GM06990 (cell line): ENCODE measurements at regions not wholly inside any gene's neighbourhood (a gene's known extent, or its start where the extent isn't known, plus 50 kb on each side); places are given as distances from the start of the nearest gene placed in this dataset.

Experiments used
- DNase-seq: peaks from one replicate; pipeline ENCODE4 v3.0.0-alpha.2; 2011; ENCODE audit not compliant: insufficient read length; ENCODE audit errors: extremely low read depth
- H3K27me3 ChIP-seq: replicated peaks from 2 replicates; pipeline ENCODE4 v1.6.0; 2011; ENCODE audit warnings: low read length; ENCODE audit not compliant: control insufficient read depth, insufficient read depth
- H3K36me3 ChIP-seq: 2 replicates; pipeline ENCODE4 v1.5.1; 2011; ENCODE audit warnings: low read length; ENCODE audit not compliant: control insufficient read depth, insufficient read depth
- H3K4me3 ChIP-seq: replicated peaks from 2 replicates; pipeline ENCODE4 v1.5.1; 2011; ENCODE audit warnings: low read depth, mild to moderate bottlenecking, control low read depth, low read length
- TF ChIP-seq, protein P1 (sequence below): IDR thresholded peaks from 2 replicates; pipeline ENCODE4 v1.5.1; 2011; ENCODE audit warnings: low read length, control low read depth, mild to moderate bottlenecking, inconsistent platforms; ENCODE audit not compliant: insufficient read depth, poor library complexity, severe bottlenecking

DNA sequence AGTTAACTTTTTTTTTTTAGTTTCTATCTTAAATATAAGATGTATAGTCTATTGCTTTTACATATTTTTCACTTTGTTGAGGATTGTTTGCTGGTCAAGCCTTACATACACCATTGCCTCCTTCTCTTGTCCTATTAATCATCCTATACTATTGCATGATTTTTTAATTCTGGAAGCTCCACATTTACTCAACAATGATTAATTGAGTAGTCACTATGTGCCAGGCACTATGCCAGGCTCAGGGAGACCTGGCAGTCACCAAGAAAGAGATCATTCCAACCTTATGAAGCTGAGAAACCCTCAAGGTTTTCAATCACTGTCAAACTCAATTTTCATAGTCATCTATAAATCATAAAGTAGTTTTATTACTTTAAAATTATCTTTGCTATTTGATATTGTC lies 626.2 kb downstream of the IGSF11 start:
- no peak for DNase-seq
- H3K36me3 ChIP-seq, result no peaks in the 10 kb centered on the region
- H3K4me3 ChIP-seq, result no peak overlapping the region
- TF ChIP-seq, protein P1, sequence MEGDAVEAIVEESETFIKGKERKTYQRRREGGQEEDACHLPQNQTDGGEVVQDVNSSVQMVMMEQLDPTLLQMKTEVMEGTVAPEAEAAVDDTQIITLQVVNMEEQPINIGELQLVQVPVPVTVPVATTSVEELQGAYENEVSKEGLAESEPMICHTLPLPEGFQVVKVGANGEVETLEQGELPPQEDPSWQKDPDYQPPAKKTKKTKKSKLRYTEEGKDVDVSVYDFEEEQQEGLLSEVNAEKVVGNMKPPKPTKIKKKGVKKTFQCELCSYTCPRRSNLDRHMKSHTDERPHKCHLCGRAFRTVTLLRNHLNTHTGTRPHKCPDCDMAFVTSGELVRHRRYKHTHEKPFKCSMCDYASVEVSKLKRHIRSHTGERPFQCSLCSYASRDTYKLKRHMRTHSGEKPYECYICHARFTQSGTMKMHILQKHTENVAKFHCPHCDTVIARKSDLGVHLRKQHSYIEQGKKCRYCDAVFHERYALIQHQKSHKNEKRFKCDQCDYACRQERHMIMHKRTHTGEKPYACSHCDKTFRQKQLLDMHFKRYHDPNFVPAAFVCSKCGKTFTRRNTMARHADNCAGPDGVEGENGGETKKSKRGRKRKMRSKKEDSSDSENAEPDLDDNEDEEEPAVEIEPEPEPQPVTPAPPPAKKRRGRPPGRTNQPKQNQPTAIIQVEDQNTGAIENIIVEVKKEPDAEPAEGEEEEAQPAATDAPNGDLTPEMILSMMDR, result no peak
- no peaks in the 10 kb centered on the region for H3K27me3 ChIP-seq

DNA sequence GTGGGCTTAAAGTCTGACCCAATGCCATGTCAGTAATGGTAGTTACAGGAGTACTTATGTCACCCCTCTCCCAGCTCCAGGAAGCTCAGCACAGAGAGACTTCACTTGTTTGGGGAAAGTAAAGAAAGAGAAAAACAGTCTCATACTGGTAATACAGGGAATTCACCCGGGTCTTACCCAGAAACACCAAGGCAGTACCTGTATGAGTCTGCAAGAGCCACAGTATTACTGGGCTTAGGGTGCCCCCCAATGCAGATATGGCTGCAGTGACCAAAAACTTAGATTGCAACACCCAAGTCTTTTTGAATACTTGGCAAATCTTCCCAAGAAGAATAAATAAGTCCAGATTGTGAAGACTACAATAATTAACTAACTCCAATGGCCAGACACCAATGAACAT lies 622.1 kb downstream of the IGSF11 start:
- no peak for DNase-seq
- TF ChIP-seq, protein P1, result peak; percentile 33
- no peaks in the 10 kb centered on the region for H3K27me3 ChIP-seq
- no peak overlapping the region for H3K4me3 ChIP-seq
- no peaks in the 10 kb centered on the region for H3K36me3 ChIP-seq

DNA sequence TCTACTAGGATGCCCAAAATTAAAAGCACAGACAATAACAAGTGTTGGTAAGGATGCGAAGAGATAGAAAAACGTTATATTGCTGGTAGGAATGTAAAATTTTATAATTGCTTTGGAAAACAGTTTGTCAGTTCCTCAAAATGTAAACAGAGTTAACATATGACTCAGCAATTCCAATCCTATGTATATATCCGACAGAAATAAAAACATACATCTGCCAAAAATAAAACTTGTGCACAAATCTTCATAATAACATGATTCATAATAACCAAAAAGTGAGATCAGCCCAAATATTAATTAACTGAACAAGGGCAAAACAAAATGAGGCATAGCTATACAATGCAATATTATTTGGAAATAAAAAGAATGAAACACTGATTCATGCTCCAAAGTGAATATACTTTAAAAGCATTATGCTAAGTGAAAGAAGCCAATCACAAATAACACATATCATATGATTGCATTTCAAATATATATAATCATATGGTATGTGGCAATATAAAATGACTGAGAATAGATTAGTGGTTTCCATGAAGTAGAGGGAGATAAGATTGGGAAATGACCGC lies 609.3 kb downstream of the IGSF11 start:
- Histone ChIP-seq H3K27me3 (no peaks in the 10 kb centered on the region), H3K36me3 (no peaks in the 10 kb centered on the region), H3K4me3 (no peak overlapping the region)
- DNase-seq, result no peak
- TF ChIP-seq, protein P1, result no peak

DNA sequence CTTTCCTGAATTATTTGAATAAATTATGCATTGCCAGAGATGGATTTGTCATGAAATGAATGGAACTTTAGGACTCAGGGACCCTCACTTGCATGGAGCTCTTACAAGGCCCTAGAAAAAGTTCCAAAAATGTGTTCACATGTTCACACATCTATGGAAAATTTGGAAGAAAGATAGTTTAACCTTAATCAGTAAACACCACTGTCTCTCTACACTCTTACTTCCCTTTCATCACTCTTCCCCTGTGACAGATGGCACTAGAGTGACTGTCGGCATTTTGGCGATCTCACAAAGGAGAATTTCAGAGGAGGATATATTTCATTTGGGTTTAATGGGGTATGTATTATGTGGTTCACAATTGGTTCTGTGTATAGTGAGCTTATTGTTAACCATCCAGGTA lies 600.8 kb downstream of the IGSF11 start:
- TF ChIP-seq, protein P1, result no peak
- DNase-seq, result no peak
- H3K4me3 ChIP-seq, result no peak overlapping the region
- H3K36me3 ChIP-seq, result no peaks in the 10 kb centered on the region
- H3K27me3 ChIP-seq, result no peaks in the 10 kb centered on the region

DNA sequence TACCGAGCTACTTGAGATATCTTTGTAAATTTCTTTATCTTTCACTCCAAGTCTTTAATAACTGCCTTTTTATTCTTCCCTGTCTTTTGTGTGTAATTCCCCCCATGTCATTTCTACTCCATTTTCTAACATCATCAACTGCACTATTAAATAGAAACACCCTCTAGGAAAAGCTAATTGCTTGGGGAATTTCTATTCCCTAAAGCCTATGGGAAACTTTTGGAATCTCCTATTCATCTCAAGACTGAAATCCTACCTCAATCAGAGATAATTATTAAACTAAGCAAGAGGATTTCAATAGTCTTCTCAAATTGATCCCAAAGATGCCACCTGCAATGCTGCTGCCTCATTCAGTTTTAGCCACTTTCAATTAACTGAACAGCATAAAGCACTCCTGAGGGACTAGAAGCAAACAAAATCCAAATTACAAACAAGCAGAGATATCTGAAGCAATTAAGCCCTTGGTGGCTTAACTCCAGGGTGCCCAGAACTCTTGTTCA lies 598.7 kb downstream of the IGSF11 start:
- TF ChIP-seq, protein P1, result no peak
- DNase-seq, result no peak
- no peaks in the 10 kb centered on the region for H3K36me3 ChIP-seq
- no peak overlapping the region for H3K4me3 ChIP-seq
- no peaks in the 10 kb centered on the region for H3K27me3 ChIP-seq

DNA sequence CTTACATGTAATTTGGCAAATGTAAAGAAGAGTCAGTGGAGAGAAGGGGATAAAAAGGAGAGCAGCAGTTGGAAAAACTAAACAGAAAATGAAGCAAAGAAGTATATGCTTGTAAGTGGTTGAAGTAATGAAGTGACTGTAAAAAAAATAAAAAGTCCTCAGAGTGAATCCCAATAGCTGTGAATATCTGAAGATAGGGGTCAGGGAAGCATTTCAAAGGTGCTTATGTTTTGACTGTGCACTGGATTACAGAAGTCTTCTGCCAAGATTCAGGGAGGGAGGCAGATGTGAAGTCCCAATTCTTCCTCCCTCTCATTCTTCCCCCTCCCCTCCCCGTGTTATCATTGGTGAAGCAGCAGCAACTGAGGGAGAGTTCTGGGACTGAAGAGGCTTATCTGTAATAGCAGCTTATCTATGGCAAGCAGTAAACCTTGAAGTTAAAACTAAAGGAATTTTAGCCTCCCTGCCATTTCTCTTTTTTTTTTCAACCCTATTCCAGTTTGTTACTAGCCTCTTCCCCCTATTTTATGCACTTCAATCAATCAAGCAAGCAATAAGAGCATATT lies 597.9 kb downstream of the IGSF11 start:
- no peaks in the 10 kb centered on the region for H3K36me3 ChIP-seq
- no peak for DNase-seq
- H3K4me3 ChIP-seq, result no peak overlapping the region
- no peaks in the 10 kb centered on the region for H3K27me3 ChIP-seq
- TF ChIP-seq, protein P1, result no peak
